AG04450 (cell line): ENCODE measurements at regions not wholly inside any gene's neighbourhood (a gene's known extent, or its start where the extent isn't known, plus 50 kb on each side); places are given as distances from the start of the nearest gene placed in this dataset.

Experiments used
- CTCF ChIA-PET: fragments of 300-600, 350-600 bp; formaldehyde crosslinking; extraction: SDS; loops from one replicate; lab custom pipeline; 2022; ENCODE audit warnings: antibody characterized with exemption, inconsistent platforms; lab: Charles Lee
- POLR2A ChIA-PET: fragments of 350-600 bp; formaldehyde crosslinking; extraction: SDS; loops from one replicate; lab custom pipeline; 2021; ENCODE audit warnings: antibody characterized with exemption, inconsistent platforms; lab: Yijun Ruan, JAX
- DNase-seq: peaks from one replicate; pipeline ENCODE4 v3.0.0-alpha.2; 2011; ENCODE audit warnings: low read depth, low spot score
- H3K27ac ChIP-seq: one replicate; pipeline ENCODE4 v1.5.1; 2012; ENCODE audit warnings: low read depth, low read length, control low read depth
- H3K27me3 ChIP-seq: one replicate; pipeline ENCODE4 v1.6.0; 2012; ENCODE audit warnings: low read length; ENCODE audit not compliant: control insufficient read depth, insufficient read depth
- H3K4me3 ChIP-seq: 2 replicates; pipeline ENCODE4 v1.5.1; 2011; ENCODE audit warnings: mild to moderate bottlenecking, low read depth, low read length, control low read depth
- H3K9me3 ChIP-seq: 2 replicates; pipeline ENCODE4 v1.5.1; 2012; ENCODE audit warnings: low read length; ENCODE audit not compliant: control insufficient read depth, insufficient read depth
- CTCF ChIP-seq: IDR thresholded peaks from 2 replicates; pipeline ENCODE4 v1.5.1; 2011; ENCODE audit warnings: low read depth, low read length, control low read depth, inconsistent platforms

DNA sequence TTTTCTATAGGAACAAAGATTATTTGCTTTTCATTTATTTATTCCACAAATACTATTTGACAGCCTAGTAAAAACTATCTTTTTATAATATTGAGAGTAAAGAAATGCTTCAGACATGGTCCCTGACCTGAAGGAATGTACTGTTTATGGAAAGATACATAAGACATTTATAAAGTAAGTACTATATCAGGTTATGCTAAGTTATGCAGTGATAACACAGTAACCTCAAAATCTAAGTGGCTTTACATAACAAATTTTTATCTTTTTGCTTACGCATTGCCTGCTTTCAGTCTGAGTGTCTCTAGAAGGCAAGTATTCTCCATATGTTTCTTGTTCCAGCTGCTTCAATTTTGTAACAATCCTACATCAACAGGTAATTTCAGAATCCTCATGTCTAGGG lies 694.0 kb downstream of the SQOR start:
- no peaks in the 10 kb centered on the region for H3K9me3 ChIP-seq
- CTCF ChIA-PET: interaction anchor here (1.8 kb wide), 1 partner anchor 17 kb away, joined by 8 read pairs; no protein-coding TSS in a partner anchor
- no peak overlapping the region for H3K4me3 ChIP-seq
- POLR2A ChIA-PET: no interaction called here
- no peaks in the 10 kb centered on the region for H3K27me3 ChIP-seq
- DNase-seq: no peak
- no peak overlapping the region for H3K27ac ChIP-seq
- TF ChIP-seq CTCF: no peak

GRCh38 chr15:46329876-46330275 lies 695.0 kb downstream of the SQOR start:
- CTCF ChIA-PET: no interaction called here
- H3K27me3 ChIP-seq: no peaks in the 10 kb centered on the region
- no peak for DNase-seq
- no peak overlapping the region for H3K4me3 ChIP-seq
- no peaks in the 10 kb centered on the region for H3K9me3 ChIP-seq
- H3K27ac ChIP-seq: no peak overlapping the region
- no peak for TF ChIP-seq CTCF
- POLR2A ChIA-PET: no interaction called here

GRCh38 chr15:46331546-46331945 lies 696.7 kb downstream of the SQOR start:
- DNase-seq: no peak
- H3K27ac ChIP-seq: no peak overlapping the region
- no peak overlapping the region for H3K4me3 ChIP-seq
- no peaks in the 10 kb centered on the region for H3K9me3 ChIP-seq
- ChIA-PET CTCF (interaction anchor here (0.7 to 0.8 kb wide), 2 partner anchors 19 to 542 kb away, joined by 3 read pairs; no protein-coding TSS in a partner anchor), POLR2A (no interaction called here)
- no peaks in the 10 kb centered on the region for H3K27me3 ChIP-seq
- no peak for TF ChIP-seq CTCF

DNA sequence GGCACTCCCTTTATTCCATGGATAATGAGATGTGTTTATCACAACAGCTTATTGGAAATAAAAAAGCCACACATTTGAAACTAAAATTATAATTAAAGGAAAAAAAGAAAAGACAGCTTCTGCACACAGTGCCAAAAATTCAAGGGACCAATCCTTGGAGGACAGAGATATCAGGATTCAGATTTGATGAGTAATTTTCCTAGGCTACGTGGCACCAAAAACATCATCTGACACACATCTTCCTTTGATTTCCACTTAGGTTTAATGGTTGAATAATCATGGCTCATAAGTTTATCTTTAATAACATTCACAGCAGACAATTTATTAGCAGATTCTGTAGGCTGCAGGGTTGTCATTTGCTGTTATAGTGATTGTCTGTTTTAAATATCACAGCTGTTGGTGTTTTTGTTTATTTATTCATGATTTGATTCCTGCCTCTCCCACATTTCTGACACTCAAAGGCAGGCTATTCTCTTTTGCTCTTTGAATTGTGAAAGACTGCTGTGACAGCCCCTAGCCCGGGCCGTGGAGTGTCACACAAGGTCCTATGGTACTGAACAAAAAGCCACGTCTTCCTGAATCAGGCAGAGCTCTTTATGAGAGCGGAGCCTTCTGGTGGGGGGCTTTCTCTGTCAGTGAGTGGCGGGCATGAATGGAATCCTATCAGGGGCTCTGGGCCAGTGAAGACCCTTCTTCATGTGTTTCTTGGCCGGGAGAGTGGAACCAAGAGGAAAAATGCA lies 708.5 kb downstream of the SQOR start:
- no peaks in the 10 kb centered on the region for H3K27me3 ChIP-seq
- no peak overlapping the region for H3K27ac ChIP-seq
- no peak for DNase-seq
- H3K9me3 ChIP-seq: no peaks in the 10 kb centered on the region
- no peak for TF ChIP-seq CTCF
- POLR2A ChIA-PET: interaction anchor here (0.6 kb wide), 1 partner anchor 1526 kb away, joined by 8 read pairs; no protein-coding TSS in a partner anchor
- CTCF ChIA-PET: no interaction called here
- H3K4me3 ChIP-seq: no peak overlapping the region

DNA sequence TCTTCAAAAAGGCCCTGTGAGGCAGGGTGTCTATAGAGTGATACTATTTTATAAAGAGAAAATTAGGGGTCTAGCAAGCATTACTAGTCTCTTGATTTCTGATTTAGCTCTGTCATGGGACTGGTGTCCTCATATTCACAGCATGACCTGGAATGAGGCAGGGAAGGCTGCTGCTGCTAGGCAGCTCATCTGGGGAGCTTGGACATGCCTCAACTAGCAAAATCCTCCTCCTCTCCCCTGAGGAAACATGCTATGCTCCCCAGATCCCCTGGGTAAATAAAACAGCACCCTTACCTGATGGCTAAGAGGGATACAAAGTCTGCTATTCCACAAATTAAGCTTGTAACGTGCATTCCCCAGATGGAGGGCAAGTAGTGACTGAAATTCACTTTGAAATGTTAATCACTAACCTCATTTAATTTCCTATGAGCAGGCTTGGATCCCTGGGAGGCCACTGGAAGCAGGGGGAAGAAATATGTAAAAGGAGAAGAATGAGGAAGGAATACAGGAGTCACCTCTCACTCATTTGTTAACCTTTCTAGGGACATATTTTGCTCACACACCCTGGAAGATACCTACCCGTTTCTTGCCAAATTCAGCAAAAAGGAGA lies 709.4 kb downstream of the SQOR start:
- Histone ChIP-seq H3K9me3 (no peaks in the 10 kb centered on the region), H3K27me3 (no peaks in the 10 kb centered on the region), H3K4me3 (no peak overlapping the region), H3K27ac (no peak overlapping the region)
- ChIA-PET POLR2A (no interaction called here), CTCF (no interaction called here)
- TF ChIP-seq CTCF: no peak
- DNase-seq: no peak
